Endodermal cell (in vitro differentiated cells): ENCODE measurements at regions not wholly inside any gene's neighbourhood (a gene's known extent, or its start where the extent isn't known, plus 50 kb on each side); places are given as distances from the start of the nearest gene placed in this dataset.

Experiments used
- DNase-seq: peaks from one replicate; pipeline ENCODE4 v3.0.0-alpha.2; 2017
- H3K27ac ChIP-seq: 2 replicates; pipeline ENCODE4 v1.5.1; 2013; ENCODE audit warnings: mild to moderate bottlenecking, low read depth, low read length, moderate library complexity
- H3K27me3 ChIP-seq: 2 replicates; pipeline ENCODE4 v1.6.1; 2013; ENCODE audit warnings: mild to moderate bottlenecking, low read length, moderate library complexity; ENCODE audit not compliant: insufficient read depth, control insufficient read depth, poor library complexity, severe bottlenecking
- H3K36me3 ChIP-seq: 2 replicates; pipeline ENCODE4 v1.7.0; 2013; ENCODE audit warnings: mild to moderate bottlenecking, low read length, moderate library complexity; ENCODE audit not compliant: control insufficient read depth, insufficient read depth
- H3K4me1 ChIP-seq: one replicate; pipeline ENCODE4 v1.7.0; 2013; ENCODE audit warnings: low read length; ENCODE audit not compliant: control insufficient read depth, insufficient read depth
- H3K4me3 ChIP-seq: 2 replicates; pipeline ENCODE4 v1.5.1; 2013; ENCODE audit warnings: mild to moderate bottlenecking, low read length, moderate library complexity
- H3K9ac ChIP-seq: 2 replicates; pipeline ENCODE4 v1.6.1; 2013; ENCODE audit warnings: mild to moderate bottlenecking, low read length, moderate library complexity; ENCODE audit not compliant: poor library complexity, severe bottlenecking; ENCODE audit errors: extremely low read depth
- H3K9me3 ChIP-seq: 2 replicates; pipeline ENCODE4 v1.6.1; 2013; ENCODE audit warnings: mild to moderate bottlenecking, low read length, moderate library complexity; ENCODE audit not compliant: control insufficient read depth
- H3K27ac Mint-ChIP-seq: 2 replicates; pipeline ENCODE4 v1.8.0; 2020; ENCODE audit warnings: mixed read lengths
- H3K27me3 Mint-ChIP-seq: 2 replicates; pipeline ENCODE4 v1.8.0; 2021; ENCODE audit warnings: mild to moderate bottlenecking, mixed read lengths; ENCODE audit not compliant: insufficient read depth
- H3K36me3 Mint-ChIP-seq: 2 replicates; pipeline ENCODE4 v1.8.0; 2020; ENCODE audit warnings: low read depth, mixed read lengths
- H3K4me1 Mint-ChIP-seq: 2 replicates; pipeline ENCODE4 v1.8.0; 2020; ENCODE audit warnings: mixed read lengths
- H3K4me3 Mint-ChIP-seq: 2 replicates; pipeline ENCODE4 v1.8.0; 2020; ENCODE audit warnings: mild to moderate bottlenecking, moderate library complexity, mixed read lengths
- H3K9me3 Mint-ChIP-seq: 2 replicates; pipeline ENCODE4 v1.8.0; 2020; ENCODE audit warnings: mild to moderate bottlenecking, mixed read lengths
- CTCF ChIP-seq: fragments of 200-600 bp; sonication (generic); conservative IDR thresholded peaks from 2 replicates; pipeline ENCODE4 v1.5.0; 2021; ENCODE audit warnings: antibody characterized with exemption, mild to moderate bottlenecking
- WGBS, 2 experiments: methylation state at CpG; one replicate each; pipeline versions ENCODE4 v1.1.5 to v1.1.7; 2013; ENCODE audit warnings: missing lambda C conversion rate in 2 of 2, mixed read lengths in 1 of 2; ENCODE audit not compliant: insufficient coverage in 1 of 2, insufficient read length in 1 of 2; 5-methylcytosine and 5-hydroxymethylcytosine counted together

- Histone ChIP-seq H3K4me1 (no peaks in the 10 kb centered on the region), H3K27ac (no peak overlapping the region), H3K9me3 (no peaks in the 10 kb centered on the region), H3K4me3 (no peak overlapping the region), H3K9ac (no peak overlapping the region), H3K36me3 (no peaks in the 10 kb centered on the region), H3K27me3 (no peaks in the 10 kb centered on the region)
- Mint-ChIP-seq H3K27me3 (no peaks in the 10 kb centered on the region), H3K4me3 (no peak overlapping the region), H3K4me1 (no peaks in the 10 kb centered on the region), H3K27ac (no peak overlapping the region), H3K36me3 (no peaks in the 10 kb centered on the region), H3K9me3 (no peaks in the 10 kb centered on the region)
- DNase-seq = no peak
- no peak for TF ChIP-seq CTCF
- 88 to 100% methylated on average over 2 to 4 of the region's 4 CpGs for WGBS, 2 experiments
Measured at GRCh38 chrX:1870421-1870820, 255.6 kb downstream of the ASMT start.

DNA sequence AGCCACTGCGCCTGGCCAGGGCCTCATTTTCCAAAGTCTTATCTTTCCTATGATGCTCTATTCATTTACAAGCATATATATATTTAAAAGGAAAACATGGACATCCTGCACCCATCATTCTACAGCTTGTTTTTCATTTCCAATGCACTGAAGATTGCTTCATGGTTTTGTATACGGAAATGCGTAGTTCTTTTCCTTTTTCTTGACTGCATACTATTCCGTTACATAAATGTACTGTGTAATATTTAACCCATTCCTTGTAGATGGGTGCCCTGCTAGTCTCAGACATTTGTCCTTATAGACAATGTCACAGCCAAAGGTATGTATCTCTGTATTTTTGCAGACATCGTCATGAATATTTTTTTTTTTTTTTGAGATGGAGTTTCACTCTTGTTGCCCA is 257.0 kb downstream of the ASMT start:
- Histone ChIP-seq H3K27ac (no peak overlapping the region), H3K27me3 (no peaks in the 10 kb centered on the region), H3K36me3 (no peaks in the 10 kb centered on the region), H3K4me1 (no peaks in the 10 kb centered on the region), H3K9ac (no peak overlapping the region), H3K4me3 (no peak overlapping the region), H3K9me3 (no peaks in the 10 kb centered on the region)
- H3K4me1 Mint-ChIP-seq = no peaks in the 10 kb centered on the region
- no peak overlapping the region for H3K4me3 Mint-ChIP-seq
- H3K27ac Mint-ChIP-seq = no peak overlapping the region
- no peaks in the 10 kb centered on the region for H3K27me3 Mint-ChIP-seq
- 92 to 94% methylated on average over 3 to 5 of the region's 5 CpGs for WGBS, 2 experiments
- peaks cover 2% of the 10 kb centered on the region for H3K9me3 Mint-ChIP-seq
- no peak for TF ChIP-seq CTCF
- DNase-seq = no peak
- no peaks in the 10 kb centered on the region for H3K36me3 Mint-ChIP-seq

DNA sequence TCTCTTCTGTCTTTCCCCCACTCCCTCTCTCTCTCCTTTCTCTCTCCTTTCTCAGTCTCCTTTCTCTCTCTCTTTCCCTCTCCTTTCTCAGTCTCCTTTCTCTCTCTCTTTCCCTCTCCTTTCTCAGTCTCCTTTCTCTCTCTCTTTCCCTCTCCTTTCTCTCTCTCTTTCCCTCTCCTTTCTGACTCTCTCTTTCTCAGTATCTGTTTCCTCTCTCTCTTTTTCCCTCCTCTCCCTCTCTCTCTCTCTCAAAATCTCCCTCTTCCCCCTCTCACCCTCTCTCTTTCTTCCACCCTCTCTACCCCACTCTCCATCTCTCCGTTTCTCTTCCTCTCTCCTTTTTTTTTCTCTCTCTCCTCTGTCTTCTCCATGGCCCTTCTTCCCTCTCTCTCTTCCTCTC is 258.8 kb downstream of the ASMT start:
- H3K9ac ChIP-seq = no peak overlapping the region
- H3K27me3 Mint-ChIP-seq = no peaks in the 10 kb centered on the region
- H3K9me3 ChIP-seq = peaks cover under 1% of the 10 kb centered on the region
- no peak overlapping the region for H3K4me3 ChIP-seq
- H3K36me3 ChIP-seq = no peaks in the 10 kb centered on the region
- WGBS, 2 experiments = 83 to 92% methylated on average over 1 of the region's 1 CpG
- H3K27me3 ChIP-seq = no peaks in the 10 kb centered on the region
- H3K9me3 Mint-ChIP-seq = peaks cover 2% of the 10 kb centered on the region
- H3K27ac Mint-ChIP-seq = no peak overlapping the region
- no peaks in the 10 kb centered on the region for H3K4me1 Mint-ChIP-seq
- no peaks in the 10 kb centered on the region for H3K36me3 Mint-ChIP-seq
- H3K27ac ChIP-seq = no peak overlapping the region
- no peak for TF ChIP-seq CTCF
- no peak for DNase-seq
- H3K4me1 ChIP-seq = no peaks in the 10 kb centered on the region
- no peak overlapping the region for H3K4me3 Mint-ChIP-seq
